Amniotic stem cell (primary cell): ENCODE measurements at regions not wholly inside any gene's neighbourhood (a gene's known extent, or its start where the extent isn't known, plus 50 kb on each side); places are given as distances from the start of the nearest gene placed in this dataset.
"Not testable (repeated sequence)": the region's sequence is repeated elsewhere in the genome, so short reads cannot be mapped to it uniquely, and the experiment has no call there.

Experiments used
- DNase-seq: peaks from one replicate; lab custom pipeline; 2025; lab: John Stamatoyannopoulos, UW

GRCh38 chr9:88596376-88596775 is 61.4 kb downstream of the NXNL2 start:
- no peak for DNase-seq

- no peak for DNase-seq
Observed at GRCh38 chr9:88604836-88605511, 70.0 kb downstream of the NXNL2 start.

DNA sequence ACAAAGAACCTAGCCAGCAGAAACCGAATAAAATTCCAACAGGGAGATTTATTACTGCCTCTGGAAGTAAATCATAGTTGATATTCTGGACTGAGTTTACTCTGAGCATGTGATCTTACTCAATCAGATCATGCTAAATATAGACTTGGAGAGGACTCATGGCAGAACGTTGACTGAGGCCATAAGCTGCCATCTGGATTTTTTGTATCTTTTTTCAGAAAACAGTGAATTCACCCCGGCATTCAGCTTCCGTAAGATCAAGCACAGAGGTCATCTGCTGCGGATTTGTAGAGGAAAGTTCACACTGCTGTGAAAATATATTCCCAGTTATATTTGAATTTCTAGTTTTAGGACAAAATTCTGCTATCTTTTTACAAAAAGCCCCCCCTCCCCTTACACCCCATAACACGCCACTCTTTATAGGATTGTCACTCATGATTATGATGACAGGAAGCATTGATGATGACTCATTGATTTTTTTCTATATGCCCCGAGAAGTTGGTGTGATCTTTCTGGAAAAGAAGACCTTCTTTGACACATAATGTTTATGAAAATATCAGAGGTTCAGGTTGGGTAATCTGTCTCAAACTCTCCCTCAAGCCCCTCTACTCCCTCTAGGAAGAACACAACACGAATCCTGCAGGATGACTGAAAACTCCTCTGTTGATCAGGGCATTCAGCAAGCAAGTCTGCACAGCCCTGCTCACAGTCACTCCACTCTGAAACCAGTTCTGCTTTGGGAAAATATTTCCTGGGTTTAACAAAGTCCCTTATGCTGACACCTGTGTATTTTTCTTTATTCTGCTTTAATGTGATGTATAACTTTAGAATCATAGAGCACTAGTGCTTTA is 70.8 kb downstream of the NXNL2 start:
- peak; percentile 1 for DNase-seq

GRCh38 chr9:88614359-88614758 is 79.4 kb downstream of the NXNL2 start:
- DNase-seq, result no peak

DNA sequence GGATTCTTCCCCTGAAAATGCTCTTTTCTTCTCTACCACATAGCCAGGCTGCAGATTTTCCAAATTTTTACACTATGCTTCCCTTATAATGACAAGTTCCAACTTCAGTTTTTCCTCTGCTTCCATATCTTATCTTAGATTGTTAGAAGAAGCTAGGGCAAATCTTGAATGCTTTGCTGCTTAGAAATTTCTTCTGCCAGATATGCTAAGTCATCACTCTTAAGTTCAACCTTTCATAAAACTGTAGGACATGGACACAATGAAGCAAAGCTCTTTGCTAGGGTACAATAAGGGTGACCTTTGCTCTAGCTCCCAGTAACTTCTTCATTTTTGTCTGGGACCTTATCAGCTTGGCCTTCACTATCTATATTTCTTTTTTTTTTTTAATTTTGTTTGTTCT is 88.7 kb downstream of the NXNL2 start:
- no peak for DNase-seq

DNA sequence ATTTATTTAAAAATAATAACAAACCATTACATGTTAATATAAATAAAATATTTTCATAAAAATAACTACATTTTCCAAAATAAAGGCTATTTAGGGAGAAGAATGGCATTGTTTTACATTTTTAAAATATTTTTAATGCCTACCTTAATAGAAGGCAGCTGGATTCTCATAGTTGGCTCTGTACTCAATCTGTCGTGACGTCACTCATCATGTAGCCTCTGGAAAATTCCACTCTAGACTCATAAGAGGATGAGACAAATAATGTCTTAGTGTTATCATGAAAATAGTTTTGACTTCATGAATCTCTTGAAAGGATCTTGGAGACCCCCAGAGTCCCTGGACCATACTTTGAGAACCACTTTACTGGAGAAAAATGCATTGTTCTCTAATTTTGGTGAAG is 93.1 kb downstream of the NXNL2 start:
- no peak for DNase-seq

GRCh38 chr9:88628811-88629210 is 93.8 kb downstream of the NXNL2 start:
- DNase-seq, result no peak

- not testable (repeated sequence) for DNase-seq
Observed at GRCh38 chr9:88630574-88630973, 95.6 kb downstream of the NXNL2 start.

DNA sequence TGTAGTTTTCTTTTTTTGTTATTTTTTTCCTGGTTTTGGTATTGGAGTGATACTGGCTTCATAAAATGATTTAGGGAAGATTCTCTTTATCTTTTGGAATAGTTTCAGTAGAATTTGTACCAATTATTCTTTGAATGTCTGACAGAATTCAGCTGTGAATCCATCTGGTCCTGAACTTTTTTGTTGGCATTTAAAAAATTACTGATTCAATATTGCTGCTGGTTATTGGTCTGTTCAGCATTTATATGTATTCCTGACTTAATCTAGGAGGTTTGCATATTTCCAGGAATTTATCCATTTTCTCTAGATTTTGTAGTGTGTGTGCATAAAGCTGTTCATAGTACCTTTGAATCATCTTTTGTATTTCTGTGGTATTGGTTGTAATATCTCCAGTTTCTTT is 100.2 kb downstream of the NXNL2 start:
- no peak for DNase-seq

GRCh38 chr9:88641456-88642240 is 106.7 kb downstream of the NXNL2 start:
- DNase-seq, result no peak

- DNase-seq, result no peak
Observed at GRCh38 chr9:88642336-88642735, 107.4 kb downstream of the NXNL2 start.

DNA sequence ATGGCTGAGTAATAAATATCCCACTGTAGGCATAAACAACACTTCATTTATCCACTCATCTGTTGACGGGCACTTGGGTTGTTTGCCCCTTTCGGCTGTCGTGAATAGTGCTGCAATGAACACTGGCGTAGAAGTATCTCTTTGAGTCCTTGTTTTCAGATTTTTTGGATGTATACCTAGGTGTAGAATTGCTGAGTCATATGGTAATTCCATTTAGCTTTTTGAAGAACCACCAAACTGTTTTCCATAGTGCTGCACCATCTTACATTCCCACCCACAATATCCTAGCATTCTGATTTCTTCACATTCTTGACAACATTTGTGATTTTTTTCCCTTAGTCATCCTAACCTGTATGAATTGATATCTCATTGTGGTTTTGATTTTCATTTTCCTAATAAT is 109.0 kb downstream of the NXNL2 start:
- no peak for DNase-seq

DNA sequence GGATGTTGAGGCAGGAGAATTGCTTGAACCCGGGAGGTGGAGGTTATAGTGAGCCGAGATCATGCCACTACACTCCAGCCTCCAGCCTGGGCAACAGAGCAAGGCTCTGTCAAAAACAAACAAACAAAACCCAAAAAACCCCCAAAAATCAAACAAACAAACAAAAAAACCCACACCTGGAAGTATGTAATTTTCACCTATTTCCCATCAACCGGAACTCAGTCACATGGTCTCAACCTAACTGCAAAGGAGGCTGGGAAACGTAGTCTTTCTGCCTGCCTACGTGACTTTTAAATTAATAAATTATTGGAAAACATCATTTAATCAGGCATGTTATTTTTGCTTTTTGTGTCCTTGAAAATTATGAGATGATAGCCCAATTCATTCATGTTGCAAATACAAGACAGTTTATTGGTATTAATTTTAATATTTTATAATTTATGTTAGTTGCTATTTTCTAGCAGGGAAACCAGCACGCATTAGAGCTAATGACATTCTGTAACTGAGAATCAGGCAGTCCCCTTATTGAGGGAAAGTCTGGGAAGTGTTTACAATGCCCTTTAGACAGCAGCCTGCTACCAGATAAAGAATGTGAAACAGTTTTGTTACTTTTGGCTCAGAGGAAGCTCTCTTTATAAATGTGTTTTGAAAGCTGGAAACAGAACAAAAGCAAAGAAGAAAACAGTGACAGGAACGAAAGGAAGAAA is 110.3 kb downstream of the NXNL2 start:
- no peak for DNase-seq

DNA sequence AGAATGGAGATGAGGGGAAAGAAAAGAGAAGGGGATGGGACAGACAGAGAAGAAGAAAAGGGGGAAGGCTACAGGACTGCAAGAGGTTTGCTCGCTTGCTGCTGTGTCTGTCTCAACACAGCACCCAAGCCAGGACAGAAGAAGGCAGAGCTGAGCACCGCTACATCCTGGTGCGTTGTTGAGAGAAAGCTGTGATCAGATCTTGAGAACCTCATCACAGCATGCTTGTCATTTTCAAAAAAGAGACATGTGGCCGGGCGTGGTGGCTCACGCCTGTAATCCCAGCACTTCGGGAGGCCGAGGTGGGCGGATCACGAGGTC is 110.9 kb downstream of the NXNL2 start:
- DNase-seq, result no peak

DNA sequence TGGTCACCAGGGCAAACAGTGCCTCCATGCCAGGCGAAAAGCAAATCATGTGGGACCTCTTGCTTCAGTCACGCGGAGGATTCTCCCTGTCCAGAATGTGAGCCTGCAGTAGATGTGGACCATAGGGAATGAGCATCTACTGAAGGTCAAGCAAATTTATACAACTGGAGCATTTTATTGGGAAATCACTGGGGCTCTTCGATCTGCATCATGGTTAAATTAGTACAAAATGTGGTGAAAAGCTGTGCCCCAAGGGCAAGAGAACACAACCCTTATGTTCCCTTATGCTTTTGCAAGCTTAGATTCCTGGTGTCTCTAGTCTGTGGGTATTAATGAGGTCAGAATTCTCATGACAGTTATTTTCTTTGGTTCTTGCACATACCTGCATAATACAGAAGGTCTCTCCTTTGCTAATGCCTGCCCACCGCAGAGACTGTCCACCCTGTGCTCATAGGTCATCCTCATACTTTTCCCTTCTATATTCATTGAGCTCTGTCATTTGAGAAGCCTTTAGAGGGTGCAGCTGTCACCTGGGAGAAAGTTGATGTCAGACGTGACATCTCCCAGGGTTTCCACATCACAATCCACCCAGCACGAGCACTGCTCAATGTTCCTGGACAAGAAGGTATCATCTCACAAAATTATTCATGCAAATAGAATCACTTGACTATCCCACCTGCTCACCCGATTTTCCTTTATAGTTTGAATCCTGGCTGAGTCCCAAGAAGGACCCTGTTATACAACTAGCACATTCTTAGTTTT is 111.7 kb downstream of the NXNL2 start:
- DNase-seq, result no peak

GRCh38 chr9:88651682-88652633 is 117.0 kb downstream of the NXNL2 start:
- DNase-seq, result peak; percentile 97

GRCh38 chr9:88652876-88653275 is 117.9 kb downstream of the NXNL2 start:
- no peak for DNase-seq

- DNase-seq, result no peak
Observed at GRCh38 chr9:88653406-88653805, 118.4 kb downstream of the NXNL2 start.

DNA sequence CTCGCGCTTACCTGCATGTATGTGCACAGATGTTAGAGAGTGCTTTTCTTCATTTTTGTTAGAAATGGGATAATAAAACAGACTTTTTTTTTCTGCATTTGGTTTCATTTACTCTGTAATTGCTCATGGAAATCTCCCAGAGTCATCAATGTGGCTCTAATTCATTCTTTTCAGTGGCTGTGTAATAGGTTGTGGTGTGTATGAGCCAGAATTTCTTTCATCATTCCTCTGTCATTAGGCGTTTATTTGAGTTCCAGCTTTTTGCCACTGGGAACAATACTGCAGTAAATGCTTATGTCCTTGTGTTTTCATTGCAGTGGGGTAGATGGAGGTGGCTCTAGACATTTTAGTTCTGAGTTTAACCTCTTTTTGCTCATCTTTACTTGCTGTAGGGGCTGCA is 118.9 kb downstream of the NXNL2 start:
- no peak for DNase-seq

- no peak for DNase-seq
Observed at GRCh38 chr9:88657893-88658292, 122.9 kb downstream of the NXNL2 start.
